Neural cell (in vitro differentiated cells): ENCODE measurements at regions not wholly inside any gene's neighbourhood (a gene's known extent, or its start where the extent isn't known, plus 50 kb on each side); places are given as distances from the start of the nearest gene placed in this dataset.

Experiments used
- H2AFZ ChIP-seq: fragments of 200-600, 300-800 bp; sonication (generic), shearing (Covaris generic); 2 replicates; pipeline ENCODE4 v1.6.0; 2014; ENCODE audit warnings: low read depth, mild to moderate bottlenecking, antibody characterized with exemption, low read length, moderate library complexity
- H3F3A ChIP-seq: fragments of 200-600 bp; shearing (Covaris generic); 2 replicates; pipeline ENCODE4 v1.6.1; 2016; ENCODE audit warnings: mild to moderate bottlenecking, moderate library complexity, mixed read lengths, antibody characterized with exemption, low read length; ENCODE audit not compliant: insufficient read depth, poor library complexity, severe bottlenecking
- H3K27ac ChIP-seq: fragments of 200-600, 300-800 bp; sonication (generic), shearing (Covaris generic); 2 replicates; pipeline ENCODE4 v1.5.1; 2014; ENCODE audit warnings: mild to moderate bottlenecking, low read length, moderate library complexity
- H3K27me3 ChIP-seq: fragments of 300-800, 200-600 bp; sonication (generic), shearing (Covaris generic); 2 replicates; pipeline ENCODE4 v1.6.0; 2014; ENCODE audit warnings: mild to moderate bottlenecking, low read depth, low read length, moderate library complexity; ENCODE audit not compliant: insufficient read depth
- H3K36me3 ChIP-seq: fragments of 300-800, 200-600 bp; sonication (generic), shearing (Covaris generic); 2 replicates; pipeline ENCODE4 v1.5.1; 2014; ENCODE audit warnings: mild to moderate bottlenecking, antibody characterized with exemption, low read length, moderate library complexity; ENCODE audit not compliant: insufficient read depth
- H3K4me2 ChIP-seq: fragments of 300-800, 200-600 bp; sonication (generic), shearing (Covaris generic); 2 replicates; pipeline ENCODE4 v1.6.0; 2014; ENCODE audit warnings: mild to moderate bottlenecking, low read length
- H3K4me3 ChIP-seq: fragments of 300-800, 200-600 bp; sonication (generic), shearing (Covaris generic); 2 replicates; pipeline ENCODE4 v1.5.1; 2014; ENCODE audit warnings: mild to moderate bottlenecking, low read length, moderate library complexity
- H3K79me2 ChIP-seq: fragments of 200-600 bp; shearing (Covaris generic); replicated peaks from 2 replicates; pipeline ENCODE4 v1.6.0; 2014; ENCODE audit warnings: mild to moderate bottlenecking, low read length, moderate library complexity; ENCODE audit not compliant: insufficient read depth
- H3K9ac ChIP-seq: fragments of 300-800, 200-600 bp; sonication (generic), shearing (Covaris generic); 2 replicates; pipeline ENCODE4 v1.6.1; 2016; ENCODE audit warnings: mild to moderate bottlenecking, low read length, mixed read lengths
- H3K9me2 ChIP-seq: fragments of 200-600 bp; shearing (Covaris generic); 2 replicates; pipeline ENCODE4 v1.6.1; 2016; ENCODE audit warnings: mild to moderate bottlenecking, low read length, mixed read lengths; ENCODE audit not compliant: insufficient read depth
- H3K9me3 ChIP-seq: fragments of 200-600, 300-800 bp; sonication (generic), shearing (Covaris generic); 2 replicates; pipeline ENCODE4 v1.6.1; 2016; ENCODE audit warnings: mild to moderate bottlenecking, mixed run types, low read length, moderate library complexity, mixed read lengths
- H4K20me1 ChIP-seq: fragments of 200-600 bp; shearing (Covaris generic); 2 replicates; pipeline ENCODE4 v1.6.1; 2016; ENCODE audit warnings: mild to moderate bottlenecking, mixed run types; ENCODE audit not compliant: insufficient read depth
- CTCF ChIP-seq: fragments of 450-650 bp; IDR thresholded peaks from 2 replicates; pipeline ENCODE4 v1.5.1; 2014; ENCODE audit warnings: antibody characterized with exemption, mild to moderate bottlenecking, moderate library complexity; ENCODE audit not compliant: poor library complexity, severe bottlenecking
- EP300 ChIP-seq: fragments of 450-650 bp; conservative IDR thresholded peaks from 2 replicates; pipeline ENCODE4 v1.6.1; 2014; ENCODE audit warnings: antibody characterized with exemption, mild to moderate bottlenecking, moderate library complexity; ENCODE audit not compliant: poor library complexity, severe bottlenecking
- EZH2 ChIP-seq: fragments of 200-600, 300-800 bp; shearing (Covaris generic), sonication (generic); IDR thresholded peaks from 2 replicates; pipeline ENCODE4 v1.6.1; 2014; ENCODE audit warnings: antibody characterized with exemption, low read length, borderline replicate concordance, mild to moderate bottlenecking; ENCODE audit not compliant: insufficient read depth, poor library complexity, severe bottlenecking
- MXI1 ChIP-seq: fragments of 450-650 bp; conservative IDR thresholded peaks from 2 replicates; pipeline ENCODE4 v1.6.1; 2014; ENCODE audit warnings: antibody characterized with exemption, mild to moderate bottlenecking; ENCODE audit not compliant: poor library complexity, severe bottlenecking
- POLR2AphosphoS5 ChIP-seq: IDR thresholded peaks from 2 replicates; pipeline ENCODE4 v1.6.1; 2012
- RAD21 ChIP-seq: fragments of 450-650 bp; conservative IDR thresholded peaks from 2 replicates; pipeline ENCODE4 v1.6.1; 2014; ENCODE audit warnings: antibody characterized with exemption, mild to moderate bottlenecking, moderate library complexity
- SMC3 ChIP-seq: fragments of 450-650 bp; conservative IDR thresholded peaks from 2 replicates; pipeline ENCODE4 v1.6.1; 2014; ENCODE audit warnings: antibody characterized with exemption, mild to moderate bottlenecking, moderate library complexity; ENCODE audit not compliant: poor library complexity
- TAF1 ChIP-seq: IDR thresholded peaks from 2 replicates; pipeline ENCODE4 v1.6.1; 2012; ENCODE audit warnings: low read depth
- TF ChIP-seq, protein P1 (sequence below): IDR thresholded peaks from 2 replicates; pipeline ENCODE4 v1.6.1; 2012; ENCODE audit warnings: borderline replicate concordance

DNA sequence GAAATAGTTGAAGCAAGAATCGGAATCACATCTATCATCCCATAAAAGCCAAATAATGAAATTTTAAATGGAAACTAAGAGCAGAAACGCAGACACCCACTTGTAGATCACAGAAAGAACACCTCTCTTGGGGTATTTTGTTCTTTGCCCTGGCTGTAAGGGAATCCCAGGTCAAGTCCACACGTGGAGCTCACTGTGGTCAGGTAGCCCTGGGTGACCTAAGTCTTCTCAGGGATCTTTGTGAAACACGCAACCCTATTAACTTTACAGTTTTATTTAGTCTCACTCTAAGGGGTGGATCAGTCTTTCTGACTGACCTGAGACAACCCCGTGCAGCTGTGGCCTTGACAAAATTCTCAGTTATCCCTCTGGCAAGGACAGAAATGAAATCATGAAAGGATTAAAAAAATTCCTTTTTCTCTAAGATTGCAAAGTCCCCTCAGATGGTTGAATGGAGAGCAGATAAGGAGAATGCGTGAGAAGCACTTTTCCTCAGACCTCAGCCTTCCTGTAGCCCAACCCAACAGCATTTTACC, 111.6 kb downstream of the NREP start:
- H3K9me2 ChIP-seq = no peaks in the 10 kb centered on the region
- no peak overlapping the region for H3K9ac ChIP-seq
- H3F3A ChIP-seq = no peaks in the 10 kb centered on the region
- H2AFZ ChIP-seq = no peak overlapping the region
- no peak for TF ChIP-seq EP300
- TF ChIP-seq TAF1 = no peak
- TF ChIP-seq POLR2AphosphoS5 = no peak
- TF ChIP-seq EZH2 = no peak
- TF ChIP-seq, protein P1, sequence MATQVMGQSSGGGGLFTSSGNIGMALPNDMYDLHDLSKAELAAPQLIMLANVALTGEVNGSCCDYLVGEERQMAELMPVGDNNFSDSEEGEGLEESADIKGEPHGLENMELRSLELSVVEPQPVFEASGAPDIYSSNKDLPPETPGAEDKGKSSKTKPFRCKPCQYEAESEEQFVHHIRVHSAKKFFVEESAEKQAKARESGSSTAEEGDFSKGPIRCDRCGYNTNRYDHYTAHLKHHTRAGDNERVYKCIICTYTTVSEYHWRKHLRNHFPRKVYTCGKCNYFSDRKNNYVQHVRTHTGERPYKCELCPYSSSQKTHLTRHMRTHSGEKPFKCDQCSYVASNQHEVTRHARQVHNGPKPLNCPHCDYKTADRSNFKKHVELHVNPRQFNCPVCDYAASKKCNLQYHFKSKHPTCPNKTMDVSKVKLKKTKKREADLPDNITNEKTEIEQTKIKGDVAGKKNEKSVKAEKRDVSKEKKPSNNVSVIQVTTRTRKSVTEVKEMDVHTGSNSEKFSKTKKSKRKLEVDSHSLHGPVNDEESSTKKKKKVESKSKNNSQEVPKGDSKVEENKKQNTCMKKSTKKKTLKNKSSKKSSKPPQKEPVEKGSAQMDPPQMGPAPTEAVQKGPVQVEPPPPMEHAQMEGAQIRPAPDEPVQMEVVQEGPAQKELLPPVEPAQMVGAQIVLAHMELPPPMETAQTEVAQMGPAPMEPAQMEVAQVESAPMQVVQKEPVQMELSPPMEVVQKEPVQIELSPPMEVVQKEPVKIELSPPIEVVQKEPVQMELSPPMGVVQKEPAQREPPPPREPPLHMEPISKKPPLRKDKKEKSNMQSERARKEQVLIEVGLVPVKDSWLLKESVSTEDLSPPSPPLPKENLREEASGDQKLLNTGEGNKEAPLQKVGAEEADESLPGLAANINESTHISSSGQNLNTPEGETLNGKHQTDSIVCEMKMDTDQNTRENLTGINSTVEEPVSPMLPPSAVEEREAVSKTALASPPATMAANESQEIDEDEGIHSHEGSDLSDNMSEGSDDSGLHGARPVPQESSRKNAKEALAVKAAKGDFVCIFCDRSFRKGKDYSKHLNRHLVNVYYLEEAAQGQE = no peak
- no peak for TF ChIP-seq MXI1
- no peak for TF ChIP-seq CTCF
- TF ChIP-seq RAD21 = no peak
- no peak for TF ChIP-seq SMC3
- no peaks in the 10 kb centered on the region for H4K20me1 ChIP-seq
- no peaks in the 10 kb centered on the region for H3K36me3 ChIP-seq
- H3K27me3 ChIP-seq = no peaks in the 10 kb centered on the region
- H3K9me3 ChIP-seq = no peaks in the 10 kb centered on the region
- no peak overlapping the region for H3K27ac ChIP-seq
- no peaks in the 10 kb centered on the region for H3K79me2 ChIP-seq
- no peak overlapping the region for H3K4me2 ChIP-seq
- H3K4me3 ChIP-seq = no peak overlapping the region

GRCh38 chr5:111643499-111643898, 113.5 kb downstream of the NREP start:
- no peaks in the 10 kb centered on the region for H3F3A ChIP-seq
- no peak overlapping the region for H3K27ac ChIP-seq
- H3K4me2 ChIP-seq = no peak overlapping the region
- no peaks in the 10 kb centered on the region for H3K36me3 ChIP-seq
- H3K9ac ChIP-seq = no peak overlapping the region
- no peak overlapping the region for H2AFZ ChIP-seq
- no peaks in the 10 kb centered on the region for H3K9me2 ChIP-seq
- H3K9me3 ChIP-seq = no peaks in the 10 kb centered on the region
- TF ChIP-seq TAF1 (no peak), MXI1 (no peak), CTCF (no peak), RAD21 (no peak), EZH2 (no peak), SMC3 (no peak), POLR2AphosphoS5 (no peak), EP300 (no peak)
- TF ChIP-seq, protein P1 = no peak
- H4K20me1 ChIP-seq = no peaks in the 10 kb centered on the region
- no peaks in the 10 kb centered on the region for H3K27me3 ChIP-seq
- no peak overlapping the region for H3K4me3 ChIP-seq
- H3K79me2 ChIP-seq = no peaks in the 10 kb centered on the region
